ENCODE measurements at regions not wholly inside any gene's neighbourhood (a gene's known extent, or its start where the extent isn't known, plus 50 kb on each side); places are given as distances from the start of the nearest gene placed in this dataset.

DNA sequence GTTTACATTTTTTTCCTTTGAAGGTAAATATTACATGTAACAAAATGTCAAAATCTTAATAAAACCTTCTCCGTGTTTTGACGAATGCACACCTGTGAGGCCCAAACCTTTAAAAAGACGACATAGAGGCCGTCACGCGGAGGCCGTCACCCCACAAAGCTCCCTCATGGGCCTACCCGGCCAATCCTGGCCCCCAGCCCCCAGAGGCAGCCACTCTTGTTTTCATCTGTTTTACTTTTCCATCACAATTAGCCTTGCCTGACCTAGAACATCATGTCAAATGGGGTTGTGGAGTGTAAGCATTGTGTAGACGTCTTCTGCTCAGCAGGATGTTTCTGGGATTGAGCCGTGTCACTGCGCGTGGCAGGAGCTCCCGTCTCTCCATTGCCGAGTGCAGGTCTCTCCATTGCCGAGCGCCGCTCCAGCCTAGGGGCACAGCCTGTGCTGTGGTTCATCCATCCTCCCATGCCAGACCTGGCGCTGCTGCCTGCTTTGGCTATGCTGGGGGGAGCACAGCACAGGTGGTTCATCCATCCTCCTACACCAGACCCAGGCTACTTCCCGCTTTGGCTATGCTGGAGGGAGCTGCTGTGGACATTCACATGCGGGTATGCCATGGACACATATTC, 52.2 kb upstream of the IRX4 start:
- Histone ChIP-seq H3K27ac (no peak overlapping the region), H3K4me1 (peaks cover 0 to 8% of the 10 kb centered on the region in 2 donors), H3K27me3 (peaks cover 0 to 26% (median 15%) of the 10 kb centered on the region in 3 donors), H3K36me3 (no peaks in the 10 kb centered on the region), H3K9me3 (no peaks in the 10 kb centered on the region), H3K4me3 (no peak overlapping the region)
- DNase-seq = no peak
- TF ChIP-seq, protein P1, sequence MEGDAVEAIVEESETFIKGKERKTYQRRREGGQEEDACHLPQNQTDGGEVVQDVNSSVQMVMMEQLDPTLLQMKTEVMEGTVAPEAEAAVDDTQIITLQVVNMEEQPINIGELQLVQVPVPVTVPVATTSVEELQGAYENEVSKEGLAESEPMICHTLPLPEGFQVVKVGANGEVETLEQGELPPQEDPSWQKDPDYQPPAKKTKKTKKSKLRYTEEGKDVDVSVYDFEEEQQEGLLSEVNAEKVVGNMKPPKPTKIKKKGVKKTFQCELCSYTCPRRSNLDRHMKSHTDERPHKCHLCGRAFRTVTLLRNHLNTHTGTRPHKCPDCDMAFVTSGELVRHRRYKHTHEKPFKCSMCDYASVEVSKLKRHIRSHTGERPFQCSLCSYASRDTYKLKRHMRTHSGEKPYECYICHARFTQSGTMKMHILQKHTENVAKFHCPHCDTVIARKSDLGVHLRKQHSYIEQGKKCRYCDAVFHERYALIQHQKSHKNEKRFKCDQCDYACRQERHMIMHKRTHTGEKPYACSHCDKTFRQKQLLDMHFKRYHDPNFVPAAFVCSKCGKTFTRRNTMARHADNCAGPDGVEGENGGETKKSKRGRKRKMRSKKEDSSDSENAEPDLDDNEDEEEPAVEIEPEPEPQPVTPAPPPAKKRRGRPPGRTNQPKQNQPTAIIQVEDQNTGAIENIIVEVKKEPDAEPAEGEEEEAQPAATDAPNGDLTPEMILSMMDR (IDR thresholded peaks at IDR 0.05 in 4 of 5, conservative IDR thresholded peaks at IDR 0.05 in 1 of 5) = no peak
- no peak for TF ChIP-seq POLR2A (IDR thresholded peaks at IDR 0.05)
- no peak for ATAC-seq
- intact Hi-C loops (cut with DNase I; ENCODE audit: low total_unique reads) (no loop called here), in situ Hi-C loops (cut with MboI; ENCODE audit: low sequenced_read_pairs in 4 of 4) (no loop called here)

DNA sequence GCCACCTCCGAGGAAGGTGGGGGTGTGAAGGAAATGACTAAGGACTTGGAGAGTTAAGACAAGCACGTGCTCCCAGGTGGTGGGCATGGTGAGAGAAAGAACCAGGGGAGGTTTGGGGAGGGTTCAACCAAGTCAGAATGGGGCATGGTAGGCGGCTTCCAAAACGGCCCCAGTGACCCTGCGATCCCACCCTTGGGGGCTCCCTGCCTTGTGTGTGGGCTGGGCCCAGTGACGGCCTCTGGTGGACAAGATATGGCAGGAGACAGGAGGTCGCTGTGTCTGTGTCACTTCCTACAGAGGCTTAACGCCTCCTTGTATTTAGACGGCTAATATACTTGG, 51.3 kb upstream of the IRX4 start:
- DNase-seq = no peak
- H3K27ac ChIP-seq = no peak overlapping the region
- in situ Hi-C loops (cut with MboI; ENCODE audit: low sequenced_read_pairs in 4 of 4) (no loop called here), intact Hi-C loops (cut with DNase I; ENCODE audit: low total_unique reads) (no loop called here)
- TF ChIP-seq POLR2A (IDR thresholded peaks at IDR 0.05) = no peak
- TF ChIP-seq, protein P1 (IDR thresholded peaks at IDR 0.05 in 4 of 5, conservative IDR thresholded peaks at IDR 0.05 in 1 of 5) = no peak
- no peaks in the 10 kb centered on the region for H3K9me3 ChIP-seq
- no peak for ATAC-seq
- peaks cover 0 to 8% of the 10 kb centered on the region in 2 donors for H3K4me1 ChIP-seq
- no peak overlapping the region for H3K4me3 ChIP-seq
- H3K36me3 ChIP-seq = no peaks in the 10 kb centered on the region
- H3K27me3 ChIP-seq = peaks cover 2 to 35% (median 15%) of the 10 kb centered on the region in 3 donors

DNA sequence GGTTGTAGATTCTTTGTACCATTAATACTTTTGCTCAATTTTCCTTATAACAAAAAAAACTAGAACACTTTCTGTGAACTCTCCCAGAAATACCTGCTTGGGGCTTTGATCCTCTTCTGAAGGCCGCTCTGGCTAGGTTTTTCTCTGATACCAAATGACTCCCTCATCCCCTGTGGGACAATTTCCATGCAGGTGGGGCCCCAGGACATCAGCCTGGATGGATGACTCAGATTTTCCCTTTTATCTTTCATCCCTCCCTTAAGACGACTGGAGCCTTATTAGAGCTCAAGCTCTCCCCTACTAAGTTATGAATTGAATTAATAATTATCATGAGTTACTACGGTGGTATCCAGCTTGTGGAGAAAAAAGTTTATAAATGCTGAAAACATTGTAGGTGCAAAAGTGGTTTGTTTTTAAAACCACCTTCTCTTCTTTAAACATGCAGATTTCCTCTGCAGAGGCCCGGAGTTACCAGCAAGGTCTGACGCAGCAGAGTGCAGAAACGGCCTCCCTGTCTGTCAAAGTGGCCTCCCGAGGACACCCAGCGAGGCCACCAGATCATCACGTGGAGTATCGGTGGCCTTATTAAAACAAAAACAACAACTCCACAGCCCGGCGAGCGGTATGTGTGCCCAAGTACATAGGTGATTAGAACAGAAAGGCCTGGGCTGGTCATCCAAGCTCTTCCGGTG, 50.8 kb upstream of the IRX4 start:
- Histone ChIP-seq H3K36me3 (no peaks in the 10 kb centered on the region), H3K4me3 (no peak overlapping the region), H3K27me3 (peaks cover 3 to 39% (median 15%) of the 10 kb centered on the region in 3 donors), H3K27ac (no peak overlapping the region), H3K9me3 (no peaks in the 10 kb centered on the region), H3K4me1 (peaks cover 0 to 8% of the 10 kb centered on the region in 2 donors)
- intact Hi-C loops (cut with DNase I; ENCODE audit: low total_unique reads) = no loop called here
- in situ Hi-C loops (cut with MboI; ENCODE audit: low sequenced_read_pairs in 4 of 4) = no loop called here
- TF ChIP-seq, protein P1 (IDR thresholded peaks at IDR 0.05 in 4 of 5, conservative IDR thresholded peaks at IDR 0.05 in 1 of 5) = no peak
- TF ChIP-seq POLR2A (IDR thresholded peaks at IDR 0.05) = no peak
- ATAC-seq (no peak), DNase-seq (no peak)
